ENCODE measurements at regions not wholly inside any gene's neighbourhood (a gene's known extent, or its start where the extent isn't known, plus 50 kb on each side); places are given as distances from the start of the nearest gene placed in this dataset.
"Not testable (repeated sequence)": the region's sequence is repeated elsewhere in the genome, so short reads cannot be mapped to it uniquely, and the experiment has no call there.

DNA sequence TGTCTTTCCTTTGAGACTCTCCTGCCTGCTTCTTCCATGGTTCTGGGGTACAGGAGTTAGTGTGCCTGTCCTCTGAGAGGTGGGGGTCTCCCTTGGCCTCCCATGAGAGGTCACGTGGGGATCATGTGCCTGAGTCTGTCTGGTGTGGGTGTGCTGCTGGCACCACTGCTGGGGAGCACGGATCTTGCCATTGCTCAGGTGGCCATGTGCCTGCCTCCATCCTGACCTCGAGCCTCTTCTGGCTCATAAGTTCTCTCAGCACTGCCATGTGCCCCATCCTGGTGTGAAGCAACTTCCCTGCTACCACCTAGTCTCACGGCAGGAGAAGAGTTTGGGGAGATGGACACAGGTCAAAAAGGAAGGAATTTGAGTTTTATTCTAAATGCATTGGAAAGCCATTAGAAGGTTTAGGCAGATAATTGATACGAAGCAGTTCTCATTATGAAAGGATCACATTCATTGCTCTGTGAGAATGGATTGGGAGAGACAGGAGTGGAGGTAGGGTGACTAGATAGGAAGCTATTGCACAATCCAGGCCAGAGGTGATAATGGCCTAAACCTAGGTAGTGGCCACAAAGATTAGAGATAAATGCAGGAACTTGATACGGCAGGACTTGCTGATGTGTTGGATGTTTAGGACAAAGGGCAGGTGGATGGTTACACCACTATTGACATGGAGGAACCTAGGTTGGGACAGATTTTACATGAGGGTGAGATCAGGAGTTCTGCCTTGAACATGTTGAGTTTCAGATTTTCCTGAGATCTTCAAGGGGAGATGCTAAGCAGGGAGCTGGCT is 173.0 kb upstream of the RORA start:
- no peak for DNase-seq (ENCODE audit: low spot score)

GRCh38 chr15:61398310-61398709 is 169.2 kb upstream of the RORA start:
- no peak for DNase-seq (ENCODE audit: low spot score)

GRCh38 chr15:61396235-61396919 is 167.3 kb upstream of the RORA start:
- no peak for DNase-seq (ENCODE audit: low spot score)

DNA sequence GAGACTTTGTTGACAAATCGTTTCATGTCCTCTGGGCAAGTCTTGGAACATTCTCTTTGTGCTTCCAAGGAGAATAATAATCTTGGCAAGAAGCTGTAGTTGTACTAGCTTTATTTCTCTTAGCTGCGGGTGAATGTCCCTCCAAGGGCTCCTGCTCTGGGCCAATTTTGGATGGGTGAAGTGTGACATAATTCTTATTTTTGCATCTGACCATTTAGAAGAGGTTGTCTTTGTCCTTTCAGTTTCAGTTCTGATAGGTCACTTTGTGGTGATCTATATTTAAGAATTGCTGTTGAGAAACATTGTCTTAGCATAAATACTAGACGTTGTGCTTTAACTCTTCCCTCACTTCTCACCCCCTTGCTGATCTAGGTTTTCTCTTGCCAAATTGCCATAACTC is 164.8 kb upstream of the RORA start:
- no peak for DNase-seq (ENCODE audit: low spot score)

DNA sequence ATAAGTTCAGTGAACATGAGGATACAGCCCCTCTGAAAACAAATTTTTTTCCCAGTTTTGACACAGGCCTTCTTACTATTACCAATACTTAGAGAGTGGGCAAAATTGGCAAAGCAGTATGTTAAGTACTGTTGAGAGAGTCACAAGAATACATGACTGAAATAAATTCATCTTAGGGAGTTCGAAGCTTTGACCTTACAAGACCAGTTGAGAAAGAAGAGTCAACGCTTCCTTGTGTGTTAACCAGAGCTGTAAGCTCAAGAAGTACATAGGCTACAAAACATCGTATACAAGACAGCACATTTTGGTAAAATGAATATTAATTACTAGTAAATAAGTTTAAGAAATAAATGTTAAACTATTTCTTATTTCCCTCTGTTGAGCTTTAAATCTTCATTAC is 164.4 kb upstream of the RORA start:
- DNase-seq (ENCODE audit: low spot score) = no peak

- DNase-seq (ENCODE audit: low spot score) = no peak
Measured at GRCh38 chr15:61390138-61390537, 161.0 kb upstream of the RORA start.

- DNase-seq (ENCODE audit: low spot score) = no peak
Measured at GRCh38 chr15:61389334-61390028, 160.4 kb upstream of the RORA start.

- DNase-seq (ENCODE audit: low spot score) = no peak
Measured at GRCh38 chr15:61387675-61388074, 158.6 kb upstream of the RORA start.

- no peak for DNase-seq (ENCODE audit: low spot score)
Measured at GRCh38 chr15:61383421-61383820, 154.3 kb upstream of the RORA start.

GRCh38 chr15:61382927-61383326 is 153.8 kb upstream of the RORA start:
- DNase-seq (ENCODE audit: low spot score) = no peak

GRCh38 chr15:61381501-61381900 is 152.4 kb upstream of the RORA start:
- no peak for DNase-seq (ENCODE audit: low spot score)

DNA sequence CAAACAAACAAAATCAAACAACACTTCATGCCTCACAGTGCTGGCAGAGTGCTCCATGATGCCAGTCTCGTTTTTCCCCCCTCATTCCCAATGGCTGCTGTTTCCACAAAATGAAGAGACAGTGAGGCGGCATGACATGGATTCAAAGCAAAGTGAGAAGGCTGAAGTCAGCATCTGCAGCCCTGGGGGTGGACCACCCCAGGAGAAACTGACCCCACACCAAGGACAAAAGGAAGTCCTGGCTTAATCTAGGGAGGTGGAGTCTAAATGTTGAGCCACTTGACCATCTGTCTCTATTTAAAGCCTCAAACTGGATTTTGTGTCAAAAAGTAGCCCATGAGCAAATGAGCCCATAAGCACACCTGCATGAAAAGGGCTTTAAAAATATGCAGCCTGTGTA is 151.2 kb upstream of the RORA start:
- no peak for DNase-seq (ENCODE audit: low spot score)

GRCh38 chr15:61379005-61379404 is 149.9 kb upstream of the RORA start:
- DNase-seq (ENCODE audit: low spot score) = no peak

DNA sequence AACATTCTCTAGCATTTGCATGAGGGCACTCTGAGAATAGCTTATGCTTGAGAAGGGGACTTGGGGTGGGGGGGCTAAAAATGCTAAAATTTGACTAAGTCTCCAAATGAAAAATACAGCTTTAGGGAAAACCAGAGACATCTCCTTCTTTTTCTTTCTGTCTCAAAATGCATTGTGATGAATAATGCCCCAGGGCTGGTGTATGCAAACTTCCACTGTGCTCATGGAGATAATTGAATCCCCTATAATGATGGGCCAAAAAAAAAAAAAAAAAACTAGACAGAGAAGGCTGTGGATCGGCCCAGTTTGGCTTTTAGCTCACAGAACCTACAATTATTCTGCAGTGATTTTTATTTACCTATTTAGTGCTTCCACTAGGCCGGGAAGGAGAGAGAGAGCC is 147.9 kb upstream of the RORA start:
- no peak for DNase-seq (ENCODE audit: low spot score)

GRCh38 chr15:61376516-61376915 is 147.4 kb upstream of the RORA start:
- DNase-seq (ENCODE audit: low spot score) = no peak

DNA sequence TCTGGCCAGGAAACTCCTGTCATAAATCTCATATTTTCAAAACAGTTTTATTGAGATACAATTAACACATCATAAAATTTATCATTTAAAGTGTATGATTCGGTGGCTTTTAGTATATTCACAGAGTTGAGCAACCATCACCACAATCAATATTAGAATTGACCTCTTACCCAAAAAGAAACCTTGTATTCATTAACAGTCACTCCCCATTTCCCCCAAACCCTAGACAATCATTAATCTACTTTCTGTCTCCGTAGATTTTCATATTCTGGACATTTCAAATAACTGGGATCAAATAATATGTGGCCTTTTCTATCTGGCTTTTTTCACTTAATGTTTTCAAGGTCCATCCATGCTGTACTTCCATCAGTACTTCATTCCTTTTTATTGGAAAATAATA is 145.7 kb upstream of the RORA start:
- no peak for DNase-seq (ENCODE audit: low spot score)

DNA sequence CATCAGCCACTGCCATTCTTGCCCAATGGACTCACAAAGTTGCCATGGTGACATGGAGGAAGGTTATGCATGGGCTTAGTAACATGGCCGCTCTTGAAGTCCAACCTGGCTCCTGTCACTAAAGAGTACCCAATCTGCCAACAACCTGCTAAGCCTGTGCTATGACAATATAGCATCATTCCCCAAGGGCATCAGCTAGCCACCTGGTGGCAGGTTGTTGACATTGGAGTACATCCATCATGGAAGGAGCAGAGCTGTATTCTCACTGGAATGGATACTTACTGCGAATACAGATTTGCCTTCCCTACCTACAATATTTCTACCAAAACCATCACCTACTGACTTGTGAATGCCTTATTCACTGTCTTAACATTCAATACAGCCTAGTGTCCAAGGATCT is 138.9 kb upstream of the RORA start:
- no peak for DNase-seq (ENCODE audit: low spot score)

GRCh38 chr15:61364871-61365270 is 135.8 kb upstream of the RORA start:
- no peak for DNase-seq (ENCODE audit: low spot score)

DNA sequence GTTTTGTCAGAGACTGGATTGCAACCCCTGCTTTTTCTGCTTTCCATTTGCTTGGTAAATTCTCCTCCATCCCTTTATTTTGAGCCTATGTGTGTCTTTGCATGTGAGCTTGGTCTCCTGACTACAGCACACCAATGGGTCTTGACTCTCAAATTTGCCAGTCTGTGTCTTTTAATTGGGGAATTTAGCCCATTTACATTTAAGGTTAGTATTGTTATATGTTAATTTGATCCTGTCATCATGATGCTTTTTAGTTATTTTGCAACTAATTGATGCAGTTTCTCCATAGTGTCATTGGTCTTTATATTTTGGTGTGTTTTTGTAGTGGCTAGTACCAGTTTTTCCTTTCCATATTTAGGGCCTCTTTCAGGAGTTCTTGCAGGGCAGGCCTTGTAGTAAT is 133.8 kb upstream of the RORA start:
- DNase-seq (ENCODE audit: low spot score) = not testable (repeated sequence)

GRCh38 chr15:61344293-61344692 is 115.2 kb upstream of the RORA start:
- DNase-seq (ENCODE audit: low spot score) = no peak

DNA sequence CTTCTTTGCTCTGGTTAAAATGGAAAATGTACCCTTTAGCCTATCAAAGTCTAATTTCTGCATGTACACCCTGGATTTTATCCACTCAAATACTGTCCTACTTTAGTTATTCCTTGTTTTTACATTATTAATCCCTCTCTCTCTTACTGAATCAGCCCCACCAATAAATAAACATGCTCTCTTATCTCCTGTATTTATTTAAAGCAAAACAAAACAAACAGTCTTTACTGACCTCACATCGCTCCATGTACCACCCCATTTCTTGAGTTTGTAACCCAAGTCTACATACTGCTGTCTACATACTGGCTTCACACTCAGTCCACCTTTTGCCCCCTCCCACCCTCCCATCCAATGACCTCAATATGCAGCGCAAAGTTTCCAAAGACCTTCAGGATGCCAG is 113.3 kb upstream of the RORA start:
- no peak for DNase-seq (ENCODE audit: low spot score)

GRCh38 chr15:61339516-61339915 is 110.4 kb upstream of the RORA start:
- no peak for DNase-seq (ENCODE audit: low spot score)

DNA sequence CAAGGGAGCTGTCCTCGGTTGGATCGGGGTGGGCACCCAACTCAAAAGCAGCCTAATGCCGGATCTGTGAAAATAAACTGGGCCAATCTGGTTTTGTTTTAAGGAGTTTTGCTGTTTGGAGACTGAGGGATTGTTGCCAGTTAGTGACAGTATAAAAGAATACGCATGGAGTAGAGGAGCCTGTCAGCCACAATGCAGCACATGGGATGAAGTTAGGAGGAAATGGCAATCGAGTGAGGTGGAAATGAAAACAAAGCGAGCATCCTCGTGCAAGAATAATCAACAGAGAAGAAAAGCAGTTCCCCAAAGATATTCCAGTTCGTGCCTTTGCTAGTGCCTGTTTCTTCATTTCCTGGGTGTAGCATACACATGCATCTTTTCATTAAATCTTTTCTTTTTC is 108.4 kb upstream of the RORA start:
- no peak for DNase-seq (ENCODE audit: low spot score)

All from cerebellar cortex (tissue), 1 donor.